DMS53 (cell line): ENCODE measurements at regions not wholly inside any gene's neighbourhood (a gene's known extent, or its start where the extent isn't known, plus 50 kb on each side); places are given as distances from the start of the nearest gene placed in this dataset.

Source experiments
- DNase-seq: peaks from one replicate; lab custom pipeline; 2025; lab: John Stamatoyannopoulos, UW

DNA sequence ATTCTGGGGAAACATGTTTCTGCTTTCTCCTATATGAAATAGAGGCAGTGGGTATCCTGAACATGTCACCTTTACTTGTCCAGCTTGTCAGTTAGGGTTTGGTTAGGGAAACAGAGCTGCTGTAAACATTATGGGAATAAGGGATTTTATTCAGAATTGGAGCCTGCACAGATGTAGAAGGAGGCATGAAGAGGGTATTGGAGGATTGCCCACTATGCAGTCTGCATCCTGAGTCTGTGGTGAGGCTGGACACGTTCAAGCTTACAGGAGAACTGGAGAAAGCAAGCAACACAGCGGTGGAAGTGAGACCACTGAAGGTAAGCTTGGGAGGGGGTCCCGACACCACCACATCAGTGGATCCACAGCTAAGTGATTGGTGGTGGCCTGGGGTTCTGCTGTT, 443.0 kb upstream of the TNP1 start:
- no peak for DNase-seq

DNA sequence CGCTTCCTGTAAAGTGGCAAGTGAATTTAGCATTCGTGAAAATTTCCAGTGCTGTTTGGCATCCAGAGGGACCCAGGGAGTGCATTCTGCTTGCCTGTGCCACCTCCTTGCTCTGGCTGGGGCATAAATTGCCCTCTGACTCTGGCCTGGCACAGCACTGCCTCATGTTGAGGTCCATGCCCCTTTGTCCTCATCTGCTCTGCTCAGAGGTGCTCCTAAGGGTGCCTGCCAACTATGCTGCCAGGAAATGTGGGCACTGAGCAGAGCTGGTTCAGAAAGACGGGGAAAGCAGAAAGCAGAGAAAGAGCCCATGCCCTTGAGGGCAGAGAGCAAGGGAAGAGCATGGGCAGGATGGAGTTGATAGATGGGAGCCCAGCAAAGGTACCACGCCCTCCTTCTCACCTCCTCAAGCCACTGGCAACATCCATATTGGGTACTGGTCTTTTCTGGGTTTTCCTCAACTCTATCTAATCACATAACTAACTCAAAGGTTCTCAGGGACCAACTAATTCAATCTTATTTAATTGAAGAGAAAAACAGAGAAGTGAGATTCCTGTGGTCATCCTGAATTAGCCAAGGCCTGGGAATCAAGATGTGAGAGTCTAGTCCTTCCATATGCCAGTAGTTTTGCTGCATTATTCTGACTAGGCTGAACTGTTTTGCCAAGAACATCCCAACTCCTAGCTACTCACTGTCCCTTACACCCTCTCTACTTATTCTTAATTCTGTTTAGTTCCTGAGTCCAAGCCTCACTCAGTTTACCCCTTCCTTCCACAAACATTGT, 441.5 kb upstream of the TNP1 start:
- DNase-seq = no peak

- DNase-seq = no peak
Observed at GRCh38 chr2:217299590-217299989, 439.7 kb upstream of the TNP1 start.

DNA sequence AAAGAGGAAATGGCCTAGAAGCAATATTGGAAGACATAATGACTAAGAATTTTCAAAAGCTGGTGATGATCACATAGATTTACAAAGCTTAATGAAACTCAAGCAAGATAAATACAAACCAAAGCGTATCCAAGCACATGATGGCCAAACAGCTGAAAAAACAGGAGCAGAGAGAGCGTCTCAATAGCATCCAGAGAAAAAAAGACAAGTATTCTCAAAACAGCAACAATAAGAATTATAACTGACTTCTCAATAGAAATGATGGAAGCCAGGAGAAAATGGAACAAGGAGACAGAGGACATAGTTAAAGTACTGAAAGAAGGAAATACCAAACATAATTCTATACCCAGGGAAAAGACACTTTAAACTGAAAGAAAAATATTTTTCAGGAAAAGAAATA, 437.2 kb upstream of the TNP1 start:
- peak; percentile 6 for DNase-seq

DNA sequence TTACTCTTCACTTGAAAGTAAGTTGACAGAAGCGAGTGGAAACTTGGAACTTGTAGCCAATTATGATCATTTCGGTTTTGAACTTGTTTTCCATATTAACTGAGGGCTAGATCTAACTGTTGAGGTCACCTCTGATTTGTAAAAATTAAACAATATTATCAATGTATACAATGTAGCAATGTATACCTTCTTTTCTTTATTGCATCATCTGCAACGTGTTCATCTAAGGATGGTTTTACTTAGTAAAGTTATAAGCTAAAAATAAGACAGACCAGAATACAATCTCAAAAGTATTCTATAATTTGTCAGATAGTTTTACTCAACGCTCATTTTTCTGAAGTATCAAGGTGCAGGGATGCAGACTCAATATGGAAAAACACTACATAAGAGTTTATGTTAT, 435.0 kb upstream of the TNP1 start:
- no peak for DNase-seq

DNA sequence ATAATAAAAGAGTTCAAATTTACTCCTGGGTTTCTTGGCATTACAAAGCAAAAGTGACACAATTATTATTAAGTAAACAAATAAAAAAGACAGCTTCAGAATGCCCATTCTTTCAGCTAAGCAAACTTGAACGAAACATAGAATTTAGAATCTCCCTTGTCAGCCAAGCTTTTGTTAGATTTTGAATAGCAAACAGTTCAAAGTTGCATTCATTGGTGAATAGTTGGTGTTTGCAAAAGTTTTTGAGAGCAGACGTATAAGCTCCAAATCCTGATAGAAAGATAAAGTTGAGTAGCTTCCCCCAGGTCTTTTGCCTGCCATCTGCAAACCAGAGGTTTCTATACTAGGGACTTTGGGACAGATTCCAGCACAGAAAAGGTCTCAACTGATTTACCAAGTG, 434.3 kb upstream of the TNP1 start:
- DNase-seq = no peak

DNA sequence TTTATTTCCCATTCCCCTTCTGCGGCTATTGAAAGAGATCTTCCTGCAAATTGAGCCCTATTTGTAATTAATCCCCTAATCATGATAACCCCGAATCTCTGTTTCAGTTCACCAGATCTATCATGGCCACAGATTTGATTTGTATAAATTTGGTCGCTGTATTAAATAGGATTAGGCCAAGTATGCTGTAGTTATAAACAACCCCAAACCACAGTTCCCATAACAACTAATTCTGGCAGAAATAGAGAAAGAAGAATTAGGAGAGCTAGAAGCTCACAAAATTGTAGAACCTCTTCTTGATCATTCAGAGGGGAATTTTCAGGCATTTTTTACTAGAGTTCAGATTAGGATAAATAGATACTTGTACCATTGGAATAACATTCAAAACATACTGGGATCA, 433.7 kb upstream of the TNP1 start:
- DNase-seq = no peak

DNA sequence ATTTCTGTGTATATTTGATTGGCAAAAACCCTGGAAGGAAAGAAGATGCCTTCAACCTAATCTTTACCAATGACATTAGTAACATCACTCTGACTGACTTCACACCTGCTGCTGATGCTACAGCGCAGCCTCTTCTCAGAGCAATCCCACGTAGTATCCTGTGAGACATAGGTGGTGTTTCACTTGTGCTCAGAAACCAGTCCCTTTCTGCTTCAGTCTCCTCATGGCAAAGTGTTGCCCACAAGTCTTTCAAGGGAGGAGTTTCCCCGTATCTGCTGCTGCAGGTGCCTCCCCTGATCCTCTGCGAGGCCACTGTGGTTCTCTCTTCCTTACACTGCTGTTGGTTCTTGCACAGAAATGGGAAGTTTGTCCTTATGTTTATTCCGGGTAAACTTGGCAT, 433.2 kb upstream of the TNP1 start:
- no peak for DNase-seq

DNA sequence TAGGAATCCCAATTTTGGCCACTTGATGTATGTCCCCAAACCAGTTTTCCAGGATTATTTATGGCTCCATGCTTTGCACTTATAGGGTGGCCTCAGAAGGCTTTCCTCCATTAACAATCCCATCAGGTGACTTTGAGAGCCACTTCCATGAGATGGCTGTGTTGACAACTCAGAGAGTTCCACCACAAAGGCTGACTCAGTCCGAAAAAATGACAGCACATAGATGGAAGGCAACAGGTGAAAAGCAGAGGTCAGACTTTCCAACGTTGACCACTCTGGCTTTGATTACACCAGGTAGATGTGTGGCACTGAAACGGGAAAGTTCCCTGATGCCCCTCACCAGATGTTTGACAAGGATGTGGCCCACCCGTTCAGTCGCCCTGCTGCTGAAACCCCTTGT, 431.4 kb upstream of the TNP1 start:
- peak; percentile 58 for DNase-seq

DNA sequence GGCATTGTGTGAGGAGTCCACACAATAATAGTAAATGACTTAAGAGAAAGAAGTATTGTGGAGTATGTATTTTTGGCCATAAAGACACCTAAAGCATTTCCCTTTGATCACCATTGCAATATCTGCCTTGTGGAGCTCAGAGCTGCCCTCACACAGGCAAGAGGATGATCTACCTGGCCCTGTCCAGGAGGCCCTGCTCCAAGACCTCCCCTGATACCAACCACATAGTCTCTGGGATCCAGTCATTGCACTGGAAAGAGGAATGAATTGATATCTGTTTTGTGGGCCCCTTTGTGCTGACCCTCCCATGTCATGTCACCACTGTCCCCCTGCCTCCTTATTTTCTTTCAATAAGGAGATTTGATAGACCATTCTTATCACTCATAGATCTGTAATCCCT, 430.6 kb upstream of the TNP1 start:
- no peak for DNase-seq

DNA sequence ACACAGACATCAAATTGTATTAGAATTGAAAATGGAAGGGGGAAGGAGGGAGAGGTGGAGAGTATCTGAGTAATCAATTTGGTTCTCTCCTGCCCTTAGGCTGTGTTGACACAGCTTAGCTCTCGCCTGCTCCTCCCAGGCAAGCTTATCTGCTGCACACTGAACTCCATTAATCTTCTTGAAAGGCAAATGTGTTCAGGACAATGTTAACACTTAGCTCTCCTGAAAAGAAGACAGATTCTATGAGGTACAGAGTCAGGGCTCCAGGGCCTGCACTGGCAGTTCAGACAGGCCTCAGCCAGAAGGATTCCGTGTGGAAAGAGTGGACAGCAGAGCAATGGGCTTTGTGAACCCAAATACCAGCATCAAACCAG, 430.0 kb upstream of the TNP1 start:
- DNase-seq = peak; percentile 12

- no peak for DNase-seq
Observed at GRCh38 chr2:217289177-217289906, 429.5 kb upstream of the TNP1 start.

DNA sequence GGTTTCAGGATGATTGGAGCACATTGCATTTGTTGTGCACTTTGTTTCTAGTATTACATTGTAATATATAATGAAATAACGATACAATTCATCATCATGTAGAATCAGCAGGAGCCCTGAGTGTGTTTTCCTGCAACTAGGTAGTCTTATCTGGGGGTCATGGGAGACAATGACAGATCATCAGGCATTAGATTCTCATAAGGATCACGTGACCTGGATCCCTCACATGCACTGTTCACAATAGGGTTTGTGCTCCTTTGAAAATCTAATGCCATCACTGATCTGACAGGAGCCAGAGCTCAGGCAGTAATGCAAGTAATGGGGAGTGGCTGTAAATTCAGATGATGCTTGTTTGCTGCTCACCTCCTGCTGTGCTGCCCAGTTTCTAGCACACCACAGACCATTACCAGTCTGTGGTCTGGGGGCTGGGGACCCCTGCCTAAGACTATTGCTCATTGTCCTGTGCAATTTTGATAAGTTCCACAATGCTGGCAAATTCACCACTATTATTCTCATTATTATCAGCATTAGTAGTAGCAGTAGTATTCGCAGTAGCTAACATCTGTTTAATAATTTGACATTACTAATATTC, 428.7 kb upstream of the TNP1 start:
- no peak for DNase-seq

GRCh38 chr2:217286833-217287232, 427.0 kb upstream of the TNP1 start:
- no peak for DNase-seq

- no peak for DNase-seq
Observed at GRCh38 chr2:217285926-217286325, 426.1 kb upstream of the TNP1 start.

GRCh38 chr2:217283460-217283859, 423.6 kb upstream of the TNP1 start:
- no peak for DNase-seq

DNA sequence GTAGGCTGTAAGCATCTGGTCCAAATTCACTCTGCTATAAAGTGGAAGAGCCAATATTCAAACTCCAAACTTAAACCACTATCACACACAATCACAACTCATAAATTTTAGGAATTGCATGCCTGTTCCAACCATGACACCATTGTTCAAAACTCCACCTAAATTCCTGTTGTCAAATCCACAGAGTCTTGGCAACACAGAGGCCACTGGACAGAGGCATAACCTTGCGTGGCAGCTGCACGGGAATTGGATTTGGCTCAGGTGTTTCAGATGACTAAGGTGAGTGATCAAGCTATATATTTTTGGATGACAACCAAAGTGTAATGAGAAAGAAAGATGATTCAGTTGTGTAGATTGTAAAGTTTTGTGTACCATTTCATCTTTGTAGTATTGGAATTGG, 422.7 kb upstream of the TNP1 start:
- DNase-seq = no peak

- DNase-seq = no peak
Observed at GRCh38 chr2:217279556-217279955, 419.7 kb upstream of the TNP1 start.

GRCh38 chr2:217279140-217279539, 419.3 kb upstream of the TNP1 start:
- DNase-seq = no peak

DNA sequence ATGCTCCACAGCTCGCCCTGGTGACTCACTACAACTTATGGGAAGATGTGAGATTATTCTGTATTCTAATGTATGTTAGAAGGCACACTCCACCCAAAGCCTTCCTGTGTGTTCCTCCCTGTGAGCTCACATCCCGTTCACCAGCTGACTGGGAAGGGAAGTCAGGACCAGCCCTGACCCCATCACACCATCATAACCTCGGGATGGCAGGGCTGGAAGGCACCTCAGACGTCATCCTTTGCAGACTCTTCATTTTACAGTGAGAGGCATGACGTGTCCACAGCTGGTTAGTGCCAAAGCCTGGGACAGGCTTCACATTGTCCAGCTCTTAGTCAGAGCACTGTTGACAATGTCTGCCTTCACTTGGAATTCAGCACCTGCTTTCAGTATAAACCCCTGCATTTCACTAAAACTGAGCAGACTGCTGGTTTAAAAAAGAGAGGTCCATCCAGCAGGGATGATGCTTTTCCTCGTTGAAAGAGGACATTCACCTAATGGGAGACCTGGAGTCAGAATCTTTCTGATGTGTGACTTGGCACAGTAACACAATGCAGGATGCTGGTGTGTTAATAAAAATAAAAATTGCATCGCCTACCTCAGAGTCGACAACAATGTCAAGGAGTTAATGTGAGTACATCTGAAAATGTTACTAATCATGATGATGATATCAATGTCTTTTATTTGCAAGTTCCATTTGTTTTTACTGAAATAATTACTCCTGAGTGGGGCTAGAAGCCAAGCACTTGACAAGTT, 418.0 kb upstream of the TNP1 start:
- peak; percentile 64 for DNase-seq

DNA sequence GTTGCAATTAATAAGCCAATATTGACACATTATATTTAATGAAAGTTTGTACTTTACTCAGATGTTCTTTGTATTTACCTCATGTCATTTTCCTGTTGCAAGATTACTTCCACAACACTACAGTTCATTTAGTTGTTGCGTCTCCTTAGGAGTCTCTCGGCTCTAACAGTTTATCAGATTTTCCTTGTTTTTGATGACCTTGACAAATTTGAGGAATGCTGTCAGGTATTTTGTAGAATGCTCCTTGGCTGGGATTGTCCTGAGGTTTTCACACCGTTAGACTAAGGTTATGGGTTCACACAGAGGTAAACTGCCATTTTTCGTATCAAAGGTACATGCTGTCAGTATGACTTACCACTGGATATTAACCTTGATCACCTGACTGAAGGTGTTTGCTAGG, 416.6 kb upstream of the TNP1 start:
- no peak for DNase-seq

DNA sequence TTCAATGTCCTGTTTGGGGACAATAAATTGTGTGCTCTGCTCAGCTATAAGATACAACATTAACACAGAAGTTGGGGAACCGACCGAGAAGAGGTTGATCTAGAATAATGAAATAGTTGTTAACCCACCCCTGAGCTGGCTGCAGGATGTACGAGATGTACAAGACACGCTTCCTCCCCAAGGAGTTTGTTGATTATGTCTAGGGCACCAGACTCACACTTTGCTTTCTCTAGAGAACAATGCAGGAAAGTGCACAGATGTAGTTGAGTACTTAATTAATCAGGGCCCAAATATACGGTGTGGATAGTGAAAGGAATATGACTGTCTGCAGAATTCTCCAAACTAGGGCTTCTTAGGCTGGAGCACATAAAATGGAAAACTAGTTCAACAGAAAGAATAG, 415.2 kb upstream of the TNP1 start:
- DNase-seq = no peak

GRCh38 chr2:217274578-217274977, 414.7 kb upstream of the TNP1 start:
- DNase-seq = no peak
